Panc1 (cell line): ENCODE measurements at regions not wholly inside any gene's neighbourhood (a gene's known extent, or its start where the extent isn't known, plus 50 kb on each side); places are given as distances from the start of the nearest gene placed in this dataset.

Experiments
- POLR2AphosphoS5 ChIP-seq: IDR thresholded peaks from 2 replicates; pipeline ENCODE4 v1.6.1; 2012; ENCODE audit warnings: mild to moderate bottlenecking, low read depth, low read length, moderate library complexity
- TF ChIP-seq, protein P1 (sequence below): fragments of 450-650 bp; IDR thresholded peaks from 2 replicates; pipeline ENCODE4 v1.5.1; 2017; ENCODE audit warnings: mild to moderate bottlenecking

DNA sequence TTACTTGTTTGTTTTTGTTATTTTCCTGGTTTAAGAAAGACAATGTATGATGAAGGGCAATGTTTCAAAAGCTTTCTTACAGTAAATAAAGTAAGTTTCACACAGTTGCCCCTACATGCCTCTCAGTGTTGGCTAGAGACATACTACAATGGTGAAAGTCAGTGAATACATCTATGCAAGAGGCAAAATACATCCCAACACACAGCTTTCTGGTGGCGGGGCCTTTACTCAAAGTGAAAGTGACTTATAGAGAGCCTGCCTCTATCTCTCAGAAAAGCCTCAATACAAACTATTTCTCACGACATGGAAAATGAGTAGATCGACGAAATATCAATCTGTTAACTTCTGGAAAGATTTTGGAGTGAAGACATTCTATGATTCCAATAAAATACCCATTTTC is 122.3 kb downstream of the SLC30A10 start:
- TF ChIP-seq POLR2AphosphoS5 = no peak
- TF ChIP-seq, protein P1, sequence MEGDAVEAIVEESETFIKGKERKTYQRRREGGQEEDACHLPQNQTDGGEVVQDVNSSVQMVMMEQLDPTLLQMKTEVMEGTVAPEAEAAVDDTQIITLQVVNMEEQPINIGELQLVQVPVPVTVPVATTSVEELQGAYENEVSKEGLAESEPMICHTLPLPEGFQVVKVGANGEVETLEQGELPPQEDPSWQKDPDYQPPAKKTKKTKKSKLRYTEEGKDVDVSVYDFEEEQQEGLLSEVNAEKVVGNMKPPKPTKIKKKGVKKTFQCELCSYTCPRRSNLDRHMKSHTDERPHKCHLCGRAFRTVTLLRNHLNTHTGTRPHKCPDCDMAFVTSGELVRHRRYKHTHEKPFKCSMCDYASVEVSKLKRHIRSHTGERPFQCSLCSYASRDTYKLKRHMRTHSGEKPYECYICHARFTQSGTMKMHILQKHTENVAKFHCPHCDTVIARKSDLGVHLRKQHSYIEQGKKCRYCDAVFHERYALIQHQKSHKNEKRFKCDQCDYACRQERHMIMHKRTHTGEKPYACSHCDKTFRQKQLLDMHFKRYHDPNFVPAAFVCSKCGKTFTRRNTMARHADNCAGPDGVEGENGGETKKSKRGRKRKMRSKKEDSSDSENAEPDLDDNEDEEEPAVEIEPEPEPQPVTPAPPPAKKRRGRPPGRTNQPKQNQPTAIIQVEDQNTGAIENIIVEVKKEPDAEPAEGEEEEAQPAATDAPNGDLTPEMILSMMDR = no peak
